Pons (tissue), 1 donor: ENCODE measurements at regions not wholly inside any gene's neighbourhood (a gene's known extent, or its start where the extent isn't known, plus 50 kb on each side); places are given as distances from the start of the nearest gene placed in this dataset.
A peak's percentile ranks its signal among the peaks of the same experiment; 100 is the strongest.
"Not testable (repeated sequence)": the region's sequence is repeated elsewhere in the genome, so short reads cannot be mapped to it uniquely, and the experiment has no call there.

ENCODE experiments used
- DNase-seq: peaks from one replicate; pipeline ENCODE4 v3.0.0-alpha.2; 2016; ENCODE audit warnings: low spot score

GRCh38 chr1:59214248-59215208 lies 82.4 kb upstream of the FGGY start:
- no peak for DNase-seq

GRCh38 chr1:59215766-59216291 lies 81.1 kb upstream of the FGGY start:
- no peak for DNase-seq

- DNase-seq: not testable (repeated sequence)
Observed at GRCh38 chr1:59217439-59217838, 79.5 kb upstream of the FGGY start.

- DNase-seq: no peak
Observed at GRCh38 chr1:59218521-59219236, 78.2 kb upstream of the FGGY start.

GRCh38 chr1:59219916-59220315 lies 77.0 kb upstream of the FGGY start:
- DNase-seq: no peak

- no peak for DNase-seq
Observed at GRCh38 chr1:59220356-59220755, 76.5 kb upstream of the FGGY start.

GRCh38 chr1:59223198-59223597 lies 73.7 kb upstream of the FGGY start:
- no peak for DNase-seq

GRCh38 chr1:59223989-59224634 lies 72.8 kb upstream of the FGGY start:
- DNase-seq: no peak

- DNase-seq: no peak
Observed at GRCh38 chr1:59225594-59226316, 71.1 kb upstream of the FGGY start.

- peak; percentile 8 for DNase-seq
Observed at GRCh38 chr1:59229138-59229537, 67.8 kb upstream of the FGGY start.

- no peak for DNase-seq
Observed at GRCh38 chr1:59230622-59231021, 66.3 kb upstream of the FGGY start.

- no peak for DNase-seq
Observed at GRCh38 chr1:59232216-59232615, 64.7 kb upstream of the FGGY start.

GRCh38 chr1:59233444-59233843 lies 63.5 kb upstream of the FGGY start:
- no peak for DNase-seq

GRCh38 chr1:59236721-59237545 lies 60.0 kb upstream of the FGGY start:
- DNase-seq: no peak

GRCh38 chr1:59237900-59238299 lies 59.0 kb upstream of the FGGY start:
- no peak for DNase-seq

- no peak for DNase-seq
Observed at GRCh38 chr1:59238333-59238934, 58.5 kb upstream of the FGGY start.

- DNase-seq: no peak
Observed at GRCh38 chr1:59238993-59239392, 57.9 kb upstream of the FGGY start.

GRCh38 chr1:59241909-59242308 lies 55.0 kb upstream of the FGGY start:
- DNase-seq: no peak

- no peak for DNase-seq
Observed at GRCh38 chr1:59242370-59242769, 54.5 kb upstream of the FGGY start.

- no peak for DNase-seq
Observed at GRCh38 chr1:59243550-59243949, 53.3 kb upstream of the FGGY start.
